GM12878 (cell line): ENCODE measurements at regions not wholly inside any gene's neighbourhood (a gene's known extent, or its start where the extent isn't known, plus 50 kb on each side); places are given as distances from the start of the nearest gene placed in this dataset.

ENCODE experiments used
- ATAC-seq: fragments of 200-7000 bp; cut with Tn5 transposase; 3 replicates; pipeline ENCODE4 v1.9.1; 2020; ENCODE audit warnings: mild to moderate bottlenecking, moderate library complexity
- BruUV-seq: library from RNA; stranded (reverse); fragments of 400-500 nt; replicated peaks from 2 replicates; lab custom pipeline; 2021; lab: Mats Ljungman, UMichigan
- CTCF ChIA-PET: fragments of 300-600 bp; sonication (Branson Sonifier 250); formaldehyde crosslinking; extraction: SDS; loops from one replicate; lab custom pipeline; 2021; ENCODE audit warnings: inconsistent platforms; lab: Yijun Ruan, JAX
- POLR2A ChIA-PET: fragments of 350-600 bp; formaldehyde crosslinking; extraction: SDS; loops from one replicate; lab custom pipeline; 2021; ENCODE audit warnings: inconsistent platforms; lab: Charles Lee
- RAD21 ChIA-PET: fragments of 300-600 bp; sonication (Branson Sonifier 250); formaldehyde crosslinking; loops from one replicate; lab custom pipeline; 2023; ENCODE audit warnings: antibody characterized with exemption; ENCODE audit not compliant: unreplicated experiment; lab: Charles Lee
- SMC1A ChIA-PET: fragments of 300-600 bp; sonication (Branson Sonifier 250); formaldehyde crosslinking; loops from one replicate; lab custom pipeline; 2023; ENCODE audit not compliant: unreplicated experiment, uncharacterized antibody; lab: Charles Lee
- DNase-seq: peaks from one replicate; pipeline ENCODE4 v3.0.0-alpha.2; 2011; ENCODE audit warnings: low read depth, low spot score
- FAIRE-seq: peaks from 3 replicates; lab custom pipeline; 2011; peaks lifted over from hg19 to GRCh38; lab: Jason Lieb, UNC
- H2AFZ ChIP-seq: 2 replicates; pipeline ENCODE4 v1.6.0; 2011; ENCODE audit warnings: low read depth, low read length, control low read depth; ENCODE audit not compliant: control insufficient read depth
- H3K27ac ChIP-seq: 2 replicates; pipeline ENCODE4 v1.5.1; 2011; ENCODE audit warnings: control low read depth; ENCODE audit not compliant: control insufficient read depth, insufficient read depth
- H3K27me3 ChIP-seq, 2 experiments: replicated peaks in 1 of 2; 2 replicates each; pipeline versions ENCODE4 v1.6.0 to v1.6.1; 2011; ENCODE audit warnings: low read length in 1 of 2; ENCODE audit not compliant: control insufficient read depth in 2 of 2, insufficient read depth in 2 of 2
- H3K36me3 ChIP-seq, 2 experiments: 2 replicates each; pipeline ENCODE4 v1.5.1; 2011; ENCODE audit warnings: low read length in 1 of 2; ENCODE audit not compliant: control insufficient read depth in 2 of 2, insufficient read depth in 2 of 2
- H3K4me1 ChIP-seq: 2 replicates; pipeline ENCODE4 v1.6.1; 2011; ENCODE audit warnings: mild to moderate bottlenecking, low read length, moderate library complexity, mixed read lengths; ENCODE audit not compliant: control insufficient read depth, insufficient read depth
- H3K4me2 ChIP-seq: 2 replicates; pipeline ENCODE4 v1.6.0; 2011; ENCODE audit warnings: control low read depth; ENCODE audit not compliant: control insufficient read depth, insufficient read depth
- H3K4me3 ChIP-seq: fragments of 200-600 bp; sonication (generic); 2 replicates; pipeline ENCODE4 v1.5.1; 2016
- H3K79me2 ChIP-seq: 2 replicates; pipeline ENCODE4 v1.6.0; 2011; ENCODE audit warnings: low read length; ENCODE audit not compliant: control insufficient read depth, insufficient read depth
- H3K9ac ChIP-seq: 2 replicates; pipeline ENCODE4 v1.8.0; 2011; ENCODE audit warnings: low read length, control low read depth, mixed read lengths; ENCODE audit not compliant: control insufficient read depth, insufficient read depth
- H3K9me3 ChIP-seq: replicated peaks from 3 replicates; pipeline ENCODE4 v1.5.1; 2011; ENCODE audit warnings: mild to moderate bottlenecking, low read length; ENCODE audit not compliant: control insufficient read depth, insufficient read depth
- H4K20me1 ChIP-seq: 2 replicates; pipeline ENCODE4 v1.6.0; 2011; ENCODE audit not compliant: control insufficient read depth, insufficient read depth
- BHLHE40 ChIP-seq, 2 experiments: fragments of 450-650 bp in 1 of 2; IDR thresholded peaks; 2 replicates each; pipeline ENCODE4 v1.6.1; 2011 to 2017; ENCODE audit warnings: low read depth in 2 of 2, borderline replicate concordance in 1 of 2, improper control_type of control experiment in 1 of 2, low read length in 1 of 2, mild to moderate bottlenecking in 1 of 2
- BMI1 ChIP-seq: fragments of 450-650 bp; IDR thresholded peaks from 2 replicates; pipeline ENCODE4 v1.6.1; 2016; ENCODE audit warnings: mild to moderate bottlenecking, moderate library complexity, borderline replicate concordance
- CHD4 ChIP-seq: fragments of 200-600 bp; sonication (generic); IDR thresholded peaks from 2 replicates; pipeline ENCODE4 v1.6.1; 2016; ENCODE audit warnings: mild to moderate bottlenecking
- DPF2 ChIP-seq: fragments of 450-650 bp; IDR thresholded peaks from 2 replicates; pipeline ENCODE4 v1.6.1; 2017; ENCODE audit warnings: mild to moderate bottlenecking
- IKZF1 ChIP-seq: fragments of 450-650 bp; conservative IDR thresholded peaks from 2 replicates; pipeline ENCODE4 v1.6.1; 2017; ENCODE audit warnings: antibody characterized with exemption, mild to moderate bottlenecking
- IKZF2 ChIP-seq, 2 experiments: fragments of 450-650 bp; IDR thresholded peaks; 2 replicates each; pipeline ENCODE4 v1.6.1; 2017; ENCODE audit warnings: mild to moderate bottlenecking in 2 of 2, moderate library complexity in 2 of 2
- KLF5 ChIP-seq: fragments of 450-650 bp; IDR thresholded peaks from 2 replicates; pipeline ENCODE4 v1.6.1; 2014; ENCODE audit warnings: mild to moderate bottlenecking; ENCODE audit not compliant: partially characterized antibody
- MEF2B ChIP-seq: fragments of 450-650 bp; IDR thresholded peaks from 2 replicates; pipeline ENCODE4 v1.6.1; 2018; ENCODE audit warnings: mild to moderate bottlenecking, moderate library complexity; ENCODE audit not compliant: partially characterized antibody, poor library complexity, severe bottlenecking
- POLR2AphosphoS2 ChIP-seq: IDR thresholded peaks from 2 replicates; pipeline ENCODE4 v1.6.1; 2011; ENCODE audit warnings: low read depth, mild to moderate bottlenecking, low read length, improper control_type of control experiment, moderate library complexity
- SMAD5 ChIP-seq: IDR thresholded peaks from 2 replicates; pipeline ENCODE4 v1.6.1; 2016; ENCODE audit warnings: antibody characterized with exemption, low read depth
- SMARCA5 ChIP-seq: fragments of 450-650 bp; IDR thresholded peaks from 2 replicates; pipeline ENCODE4 v1.6.1; 2017; ENCODE audit warnings: mild to moderate bottlenecking
- SUPT20H ChIP-seq: IDR thresholded peaks from 2 replicates; pipeline ENCODE4 v1.6.1; 2011; ENCODE audit warnings: low read depth, mild to moderate bottlenecking, low read length, moderate library complexity, borderline replicate concordance; ENCODE audit not compliant: control insufficient read depth
- TCF3 ChIP-seq: IDR thresholded peaks from 2 replicates; pipeline ENCODE4 v1.6.1; 2012; ENCODE audit warnings: low read depth, mild to moderate bottlenecking, low read length, borderline replicate concordance; ENCODE audit not compliant: insufficient read depth
- WGBS: methylation state at CpG from one replicate; pipeline ENCODE4 v1.1.6; 2016; ENCODE audit warnings: low lambda C conversion rate; ENCODE audit not compliant: insufficient replicate concordance, insufficient coverage; ENCODE audit errors: missing lambda C conversion rate; 5-methylcytosine and 5-hydroxymethylcytosine counted together
- in situ Hi-C: fragments of 300-500 bp; cut with MboI; formaldehyde crosslinking; loops from 9 replicates; pipeline ENCODE4 v1.14.3; 2018; ENCODE audit warnings: mixed read lengths
- intact Hi-C: fragments of 100-400 bp; cut with micrococcal nuclease; formaldehyde crosslinking; loops from one replicate; pipeline ENCODE4 v1.14.2; 2022; ENCODE audit not compliant: unreplicated experiment
- TF ChIP-seq, protein P1 (sequence below), 3 experiments: IDR thresholded peaks in 2 of 3; conservative IDR thresholded peaks in 1 of 3; 2 replicates each; pipeline ENCODE4 v1.5.1; 2011; ENCODE audit warnings: low read depth in 3 of 3, low read length in 3 of 3, mild to moderate bottlenecking in 3 of 3, control low read depth in 2 of 3, moderate library complexity in 2 of 3, inconsistent platforms in 1 of 3, mixed read lengths in 1 of 3; ENCODE audit not compliant: control insufficient read depth in 2 of 3, insufficient read depth in 1 of 3; ENCODE audit errors: extremely low read depth in 1 of 3

GRCh38 chr5:119852140-119852539, 222.8 kb downstream of the FAM170A start:
- Histone ChIP-seq H3K4me1 (no peaks in the 10 kb centered on the region), H2AFZ (no peak overlapping the region), H3K36me3 (no peaks in the 10 kb centered on the region), H3K27me3 (no peaks in the 10 kb centered on the region), H3K9ac (no peak overlapping the region), H3K4me2 (no peak overlapping the region), H3K4me3 (no peak overlapping the region)
- FAIRE-seq (no peak), ATAC-seq (no peak), DNase-seq (no peak)
- ChIA-PET CTCF (no interaction called here), RAD21 (no interaction called here), SMC1A (interaction anchor here (0.9 kb wide), 1 partner anchor 9 kb away, joined by 4 read pairs; no protein-coding TSS in a partner anchor), POLR2A (no interaction called here)
- in situ Hi-C loops: no loop called here
- 8% methylated on average over 2 of the region's 2 CpGs for WGBS
- intact Hi-C loops: no loop called here
- TF ChIP-seq MEF2B: no peak
- TF ChIP-seq SMARCA5: no peak
- TF ChIP-seq CHD4: no peak
- TF ChIP-seq KLF5: no peak
- TF ChIP-seq, protein P1, sequence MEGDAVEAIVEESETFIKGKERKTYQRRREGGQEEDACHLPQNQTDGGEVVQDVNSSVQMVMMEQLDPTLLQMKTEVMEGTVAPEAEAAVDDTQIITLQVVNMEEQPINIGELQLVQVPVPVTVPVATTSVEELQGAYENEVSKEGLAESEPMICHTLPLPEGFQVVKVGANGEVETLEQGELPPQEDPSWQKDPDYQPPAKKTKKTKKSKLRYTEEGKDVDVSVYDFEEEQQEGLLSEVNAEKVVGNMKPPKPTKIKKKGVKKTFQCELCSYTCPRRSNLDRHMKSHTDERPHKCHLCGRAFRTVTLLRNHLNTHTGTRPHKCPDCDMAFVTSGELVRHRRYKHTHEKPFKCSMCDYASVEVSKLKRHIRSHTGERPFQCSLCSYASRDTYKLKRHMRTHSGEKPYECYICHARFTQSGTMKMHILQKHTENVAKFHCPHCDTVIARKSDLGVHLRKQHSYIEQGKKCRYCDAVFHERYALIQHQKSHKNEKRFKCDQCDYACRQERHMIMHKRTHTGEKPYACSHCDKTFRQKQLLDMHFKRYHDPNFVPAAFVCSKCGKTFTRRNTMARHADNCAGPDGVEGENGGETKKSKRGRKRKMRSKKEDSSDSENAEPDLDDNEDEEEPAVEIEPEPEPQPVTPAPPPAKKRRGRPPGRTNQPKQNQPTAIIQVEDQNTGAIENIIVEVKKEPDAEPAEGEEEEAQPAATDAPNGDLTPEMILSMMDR (IDR thresholded peaks at IDR 0.05 in 2 of 3, conservative IDR thresholded peaks at IDR 0.05 in 1 of 3; ENCODE audit: control insufficient read depth in 2 of 3, extremely low read depth in 1 of 3, insufficient read depth in 1 of 3, low read depth in 3 of 3, low read length in 3 of 3): no peak
- TF ChIP-seq IKZF2 (IDR thresholded peaks at IDR 0.05): no peak
- TF ChIP-seq POLR2AphosphoS2: no peak
- no peak for TF ChIP-seq SUPT20H
- no peak for TF ChIP-seq BMI1
- no peak for TF ChIP-seq BHLHE40 (IDR thresholded peaks at IDR 0.05; ENCODE audit: borderline replicate concordance in 1 of 2, low read depth in 2 of 2, low read length in 1 of 2)
- no peak for TF ChIP-seq DPF2
- TF ChIP-seq IKZF1: no peak
- no peak for TF ChIP-seq SMAD5
- no peak for TF ChIP-seq TCF3
- TF ChIP-seq, all 136 proteins: peak for 0
- BruUV-seq: no TSS peak
- H3K27ac ChIP-seq: no peak overlapping the region
- no peaks in the 10 kb centered on the region for H3K9me3 ChIP-seq
- H3K79me2 ChIP-seq: no peaks in the 10 kb centered on the region
- H4K20me1 ChIP-seq: no peaks in the 10 kb centered on the region
